Dermis blood vessel endothelial cell (primary cell): ENCODE measurements at regions not wholly inside any gene's neighbourhood (a gene's known extent, or its start where the extent isn't known, plus 50 kb on each side); places are given as distances from the start of the nearest gene placed in this dataset.
"Not testable (repeated sequence)": the region's sequence is repeated elsewhere in the genome, so short reads cannot be mapped to it uniquely, and the experiment has no call there.

Experiments
- DNase-seq: peaks from one replicate; pipeline ENCODE4 v3.0.0; 2010

- DNase-seq, result peak; percentile 62
Observed at GRCh38 chr1:88608139-88608943, 75.7 kb upstream of the PKN2 start.

DNA sequence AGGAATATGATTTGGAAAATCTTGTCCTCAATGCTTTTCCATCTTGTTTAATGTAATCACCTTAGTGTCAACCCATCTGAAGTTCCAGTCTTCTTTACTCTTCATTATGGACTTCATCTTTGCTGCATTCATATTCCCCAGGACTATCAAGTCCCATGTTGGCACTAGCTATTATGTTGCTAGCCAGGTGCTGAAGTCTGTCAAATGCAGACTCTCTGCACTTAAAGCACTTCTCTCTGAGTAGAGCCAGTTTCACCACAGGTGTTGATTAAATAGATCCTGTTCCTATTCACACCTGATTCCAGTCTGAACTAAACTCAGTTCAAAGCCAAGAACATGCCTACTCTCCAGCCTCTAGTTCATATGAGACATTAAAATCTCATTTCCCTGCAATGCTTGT is 75.0 kb upstream of the PKN2 start:
- peak; percentile 1 for DNase-seq

- DNase-seq, result no peak
Observed at GRCh38 chr1:88610687-88611086, 73.4 kb upstream of the PKN2 start.

DNA sequence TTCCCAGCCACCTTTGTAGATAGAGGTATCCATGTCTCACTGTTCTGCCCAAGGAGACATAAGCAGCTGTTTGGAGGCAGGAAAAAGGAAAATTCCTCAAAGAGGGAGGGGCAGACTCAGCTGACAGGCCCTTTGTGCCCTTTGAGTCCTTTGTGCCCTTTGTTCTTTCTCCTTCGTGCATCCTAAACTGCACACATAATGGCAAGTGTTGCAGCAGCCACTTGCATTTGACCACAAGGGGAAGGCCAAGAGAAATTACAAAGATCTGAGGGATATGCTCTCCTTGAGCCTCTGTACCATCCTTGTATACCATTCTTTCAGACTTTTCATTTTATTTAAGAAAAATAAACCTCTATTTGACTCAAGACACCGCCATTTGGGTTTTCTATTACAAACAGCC is 71.8 kb upstream of the PKN2 start:
- DNase-seq, result no peak

GRCh38 chr1:88612773-88613172 is 71.3 kb upstream of the PKN2 start:
- no peak for DNase-seq

DNA sequence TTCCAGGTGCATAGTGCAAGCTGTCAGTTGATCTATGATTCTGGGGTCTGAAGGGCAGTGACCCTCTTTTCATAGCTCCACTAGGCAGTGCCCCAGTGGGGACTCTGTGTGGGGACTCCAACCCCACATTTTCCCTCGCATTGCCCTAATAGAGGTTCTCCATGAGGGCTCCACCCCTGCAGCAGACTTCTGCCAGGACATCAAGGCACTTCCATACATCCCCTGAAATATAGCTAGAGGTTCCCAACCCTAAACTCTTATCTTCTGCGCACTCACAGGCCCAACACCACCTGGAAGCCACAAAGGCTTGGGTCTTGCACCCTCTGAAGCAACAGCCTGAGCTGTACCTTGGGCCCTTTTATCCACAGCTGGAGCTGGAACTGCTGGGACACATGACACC is 65.7 kb upstream of the PKN2 start:
- no peak for DNase-seq

DNA sequence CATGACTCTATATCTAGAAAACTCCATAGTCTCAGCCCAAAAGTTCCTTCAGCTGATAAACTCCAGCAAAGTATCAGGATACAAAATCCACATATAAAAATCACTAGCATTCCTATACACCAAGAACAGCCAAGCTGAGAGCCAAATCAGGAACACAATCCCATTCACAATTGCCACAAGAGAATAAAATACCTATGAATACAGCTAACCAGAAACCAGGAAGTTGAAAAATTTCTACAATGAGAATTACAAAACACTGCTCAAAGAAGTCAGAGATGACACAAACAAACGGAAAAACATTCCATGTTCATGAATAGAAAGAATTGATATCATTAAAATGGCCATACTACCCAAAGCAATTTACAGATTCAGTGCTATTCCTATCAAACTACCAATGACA is 61.0 kb upstream of the PKN2 start:
- DNase-seq, result not testable (repeated sequence)
